Loucy (cell line): ENCODE measurements at regions not wholly inside any gene's neighbourhood (a gene's known extent, or its start where the extent isn't known, plus 50 kb on each side); places are given as distances from the start of the nearest gene placed in this dataset.

Experiments used
- CTCF ChIP-seq: fragments of 200-600 bp; sonication (generic); conservative IDR thresholded peaks from 2 replicates; pipeline ENCODE4 v1.5.1; 2014; ENCODE audit warnings: mild to moderate bottlenecking, antibody characterized with exemption, low read length
- EZH2phosphoT487 ChIP-seq: fragments of 200-600 bp; IDR thresholded peaks from 2 replicates; pipeline ENCODE4 v1.6.1; 2018; ENCODE audit warnings: antibody characterized with exemption, mild to moderate bottlenecking, moderate library complexity, borderline replicate concordance

- no peak for TF ChIP-seq CTCF
- no peak for TF ChIP-seq EZH2phosphoT487
Observed at GRCh38 chr6:14533446-14533845, 415.9 kb downstream of the CD83 start.
